ENCODE measurements at regions not wholly inside any gene's neighbourhood (a gene's known extent, or its start where the extent isn't known, plus 50 kb on each side); places are given as distances from the start of the nearest gene placed in this dataset.

DNA sequence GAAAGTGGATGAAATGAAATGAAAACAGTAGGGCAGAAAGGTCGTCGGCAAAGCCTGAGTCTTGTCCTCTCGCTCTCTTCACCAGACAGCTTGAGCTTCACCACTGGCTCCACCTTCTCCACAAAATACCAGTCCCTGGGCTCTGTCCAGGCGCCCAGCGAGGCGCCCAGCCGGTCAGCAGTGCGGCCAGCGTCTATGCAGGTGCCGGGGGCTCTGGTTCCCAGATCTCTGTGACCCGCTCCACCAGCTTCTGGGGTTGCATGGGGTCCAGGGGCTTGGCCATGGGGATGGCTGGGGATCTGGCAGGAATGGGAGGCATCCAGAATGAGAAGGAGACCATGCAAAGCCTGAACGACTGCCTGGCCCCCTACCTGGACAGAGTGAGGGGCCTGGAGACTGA is 600.5 kb upstream of the ZP4 start:
- Histone ChIP-seq H4K20me1 (ENCODE audit: insufficient read depth) (no peaks in the 10 kb centered on the region), H3K27me3 (ENCODE audit: insufficient read depth, low read depth) (no peaks in the 10 kb centered on the region), H3K9me2 (ENCODE audit: insufficient read depth) (no peaks in the 10 kb centered on the region), H3F3A (ENCODE audit: insufficient read depth, low read depth) (no peaks in the 10 kb centered on the region), H3K9me3 (ENCODE audit: insufficient read depth, low read depth) (no peaks in the 10 kb centered on the region), H3K36me3 (ENCODE audit: low read depth) (no peaks in the 10 kb centered on the region), H2AFZ (no peak overlapping the region), H3K4me3 (no peak overlapping the region), H3K4me1 (replicated peaks; ENCODE audit: insufficient read depth) (no peaks in the 10 kb centered on the region), H3K79me2 (ENCODE audit: low read depth) (no peaks in the 10 kb centered on the region), H3K4me2 (no peak overlapping the region), H3K27ac (no peak overlapping the region)
- no peak for DNase-seq
- no TSS peak for BruUV-seq (replicated peaks)
- intact Hi-C loops (cut with micrococcal nuclease; ENCODE audit: unreplicated experiment), result no loop called here
- ChIA-PET POLR2A (ENCODE audit: unreplicated experiment) (no interaction called here), CTCF (no interaction called here)
- TF ChIP-seq CTCF (conservative IDR thresholded peaks at IDR 0.05), result no peak
- no peak for TF ChIP-seq EZH2 (IDR thresholded peaks at IDR 0.05; ENCODE audit: low read depth)

GRCh38 chr1:238489006-238489405 is 598.3 kb upstream of the ZP4 start:
- no peaks in the 10 kb centered on the region for H3K27me3 ChIP-seq (ENCODE audit: insufficient read depth, low read depth)
- no peaks in the 10 kb centered on the region for H3K4me1 ChIP-seq (replicated peaks; ENCODE audit: insufficient read depth)
- no peak for DNase-seq
- no peak overlapping the region for H3K4me2 ChIP-seq
- TF ChIP-seq CTCF (conservative IDR thresholded peaks at IDR 0.05) (no peak), EZH2 (IDR thresholded peaks at IDR 0.05; ENCODE audit: low read depth) (no peak)
- ChIA-PET CTCF (interaction anchor here (0.6 kb wide), 1 partner anchor 1167 kb away, joined by 3 read pairs; no protein-coding TSS in a partner anchor), POLR2A (ENCODE audit: unreplicated experiment) (no interaction called here)
- H3K9me3 ChIP-seq (ENCODE audit: insufficient read depth, low read depth), result no peaks in the 10 kb centered on the region
- H3F3A ChIP-seq (ENCODE audit: insufficient read depth, low read depth), result no peaks in the 10 kb centered on the region
- no peak overlapping the region for H2AFZ ChIP-seq
- H3K27ac ChIP-seq, result no peak overlapping the region
- no TSS peak for BruUV-seq (replicated peaks)
- H4K20me1 ChIP-seq (ENCODE audit: insufficient read depth), result no peaks in the 10 kb centered on the region
- H3K36me3 ChIP-seq (ENCODE audit: low read depth), result no peaks in the 10 kb centered on the region
- intact Hi-C loops (cut with micrococcal nuclease; ENCODE audit: unreplicated experiment), result no loop called here
- H3K4me3 ChIP-seq, result no peak overlapping the region
- H3K9me2 ChIP-seq (ENCODE audit: insufficient read depth), result 0 out of 2 replicates have a peak, but pooled peaks cover 2% of the 10 kb centered on the region
- H3K79me2 ChIP-seq (ENCODE audit: low read depth), result no peaks in the 10 kb centered on the region

DNA sequence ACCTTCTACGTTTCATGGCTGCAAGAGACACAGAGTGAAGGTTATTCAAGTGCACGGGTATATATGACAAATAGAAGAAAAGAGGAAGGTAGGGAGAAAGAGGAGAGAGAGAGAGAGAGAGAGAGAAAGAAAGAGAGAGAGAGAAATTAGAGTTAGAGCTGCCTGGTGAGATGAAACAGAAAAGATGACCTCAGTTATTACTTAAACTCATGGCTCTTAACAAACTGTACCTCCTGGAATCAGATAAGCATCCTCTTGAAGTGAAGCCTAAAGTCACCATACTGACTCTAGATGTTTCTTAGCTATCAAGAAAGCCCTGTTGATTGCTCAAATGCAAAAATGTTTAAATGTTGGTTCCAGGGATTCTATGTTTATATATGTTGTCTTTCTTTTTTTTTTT is 597.7 kb upstream of the ZP4 start:
- Histone ChIP-seq H3K27ac (no peak overlapping the region), H3K9me2 (ENCODE audit: insufficient read depth) (0 out of 2 replicates have a peak, but pooled peaks cover 3% of the 10 kb centered on the region), H3K36me3 (ENCODE audit: low read depth) (no peaks in the 10 kb centered on the region), H3F3A (ENCODE audit: insufficient read depth, low read depth) (no peaks in the 10 kb centered on the region), H4K20me1 (ENCODE audit: insufficient read depth) (no peaks in the 10 kb centered on the region), H3K4me2 (no peak overlapping the region), H3K27me3 (ENCODE audit: insufficient read depth, low read depth) (no peaks in the 10 kb centered on the region), H2AFZ (no peak overlapping the region), H3K4me3 (no peak overlapping the region), H3K9me3 (ENCODE audit: insufficient read depth, low read depth) (no peaks in the 10 kb centered on the region), H3K4me1 (replicated peaks; ENCODE audit: insufficient read depth) (no peaks in the 10 kb centered on the region), H3K79me2 (ENCODE audit: low read depth) (no peaks in the 10 kb centered on the region)
- ChIA-PET CTCF (interaction anchor here (0.6 kb wide), 1 partner anchor 1168 kb away, joined by 3 read pairs; no protein-coding TSS in a partner anchor), POLR2A (ENCODE audit: unreplicated experiment) (no interaction called here)
- DNase-seq, result no peak
- TF ChIP-seq EZH2 (IDR thresholded peaks at IDR 0.05; ENCODE audit: low read depth), result no peak
- no peak for TF ChIP-seq CTCF (conservative IDR thresholded peaks at IDR 0.05)
- intact Hi-C loops (cut with micrococcal nuclease; ENCODE audit: unreplicated experiment), result no loop called here
- BruUV-seq (replicated peaks), result no TSS peak
